ENCODE measurements at regions not wholly inside any gene's neighbourhood (a gene's known extent, or its start where the extent isn't known, plus 50 kb on each side); places are given as distances from the start of the nearest gene placed in this dataset.

- TF ChIP-seq POLR2A (IDR thresholded peaks at IDR 0.05; ENCODE audit: extremely low read depth, insufficient read length): no peak
- DNase-seq (ENCODE audit: low read depth): peak; percentile 78
- no peak overlapping the region for H3K4me3 ChIP-seq (ENCODE audit: low read depth, low read length)
These were observed 193.8 kb downstream of the FOXO1 start for GRCh38 chr13:40472427-40473220.

GRCh38 chr13:40475617-40476016, 190.8 kb downstream of the FOXO1 start:
- H3K4me3 ChIP-seq (ENCODE audit: low read depth, low read length): no peak overlapping the region
- no peak for TF ChIP-seq POLR2A (IDR thresholded peaks at IDR 0.05; ENCODE audit: extremely low read depth, insufficient read length)
- DNase-seq (ENCODE audit: low read depth): no peak

GRCh38 chr13:40476175-40476958, 190.1 kb downstream of the FOXO1 start:
- H3K4me3 ChIP-seq (ENCODE audit: low read depth, low read length): no peak overlapping the region
- no peak for DNase-seq (ENCODE audit: low read depth)
- TF ChIP-seq POLR2A (IDR thresholded peaks at IDR 0.05; ENCODE audit: extremely low read depth, insufficient read length): no peak
- TF ChIP-seq MAX (IDR thresholded peaks at IDR 0.05; ENCODE audit: low read depth, low read length): no peak
- no peak for TF ChIP-seq CTCF (IDR thresholded peaks at IDR 0.05; ENCODE audit: low read depth, low read length)
- no peak for TF ChIP-seq MYC (IDR thresholded peaks at IDR 0.05; ENCODE audit: low read depth, low read length)

- no peak for TF ChIP-seq CTCF (IDR thresholded peaks at IDR 0.05; ENCODE audit: low read depth, low read length)
- no peak for TF ChIP-seq MYC (IDR thresholded peaks at IDR 0.05; ENCODE audit: low read depth, low read length)
- no peak for DNase-seq (ENCODE audit: low read depth)
- no peak overlapping the region for H3K4me3 ChIP-seq (ENCODE audit: low read depth, low read length)
These were observed 188.5 kb downstream of the FOXO1 start for GRCh38 chr13:40477623-40478608.

GRCh38 chr13:40478775-40479174, 187.7 kb downstream of the FOXO1 start:
- no peak for TF ChIP-seq CTCF (IDR thresholded peaks at IDR 0.05; ENCODE audit: low read depth, low read length)
- H3K4me3 ChIP-seq (ENCODE audit: low read depth, low read length): no peak overlapping the region
- no peak for DNase-seq (ENCODE audit: low read depth)

GRCh38 chr13:40479196-40479845, 187.1 kb downstream of the FOXO1 start:
- DNase-seq (ENCODE audit: low read depth): no peak
- no peak overlapping the region for H3K4me3 ChIP-seq (ENCODE audit: low read depth, low read length)
- no peak for TF ChIP-seq MYC (IDR thresholded peaks at IDR 0.05; ENCODE audit: low read depth, low read length)
- no peak for TF ChIP-seq POLR2A (IDR thresholded peaks at IDR 0.05; ENCODE audit: extremely low read depth, insufficient read length)
- TF ChIP-seq CTCF (IDR thresholded peaks at IDR 0.05; ENCODE audit: low read depth, low read length): no peak
- TF ChIP-seq MAX (IDR thresholded peaks at IDR 0.05; ENCODE audit: low read depth, low read length): no peak

All from NB4 (cell line).